Amniotic stem cell (primary cell): ENCODE measurements at regions not wholly inside any gene's neighbourhood (a gene's known extent, or its start where the extent isn't known, plus 50 kb on each side); places are given as distances from the start of the nearest gene placed in this dataset.
"Not testable (repeated sequence)": the region's sequence is repeated elsewhere in the genome, so short reads cannot be mapped to it uniquely, and the experiment has no call there.

Source experiments
- DNase-seq: peaks from one replicate; lab custom pipeline; 2025; lab: John Stamatoyannopoulos, UW

DNA sequence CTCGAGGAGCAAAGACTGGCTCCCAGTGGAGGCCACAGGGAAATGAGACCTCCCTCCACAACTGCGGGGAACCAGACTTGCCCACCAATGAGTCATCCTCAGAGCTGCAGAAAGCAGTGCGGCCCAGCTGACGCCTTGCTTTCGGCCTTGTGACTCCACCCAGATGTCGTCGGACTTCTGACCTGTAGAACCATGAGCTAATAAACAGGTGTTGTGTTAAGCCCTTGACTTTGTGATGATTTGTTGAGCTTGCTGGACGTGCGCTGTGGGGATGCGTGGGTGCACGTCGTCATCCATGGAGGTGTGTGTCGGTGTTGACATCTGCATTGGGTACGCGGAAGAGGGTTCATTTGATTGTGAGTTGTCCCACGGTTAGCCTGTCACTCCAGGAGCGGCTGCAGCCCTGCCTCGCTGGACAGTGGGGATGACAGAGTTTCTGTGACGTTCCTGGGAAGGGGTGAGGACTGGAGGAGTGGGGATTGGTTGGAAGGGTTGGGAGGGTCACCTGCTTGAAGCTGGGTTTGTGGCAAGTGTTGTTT lies 154.1 kb downstream of the SH3BP4 start:
- no peak for DNase-seq

GRCh38 chr2:235106874-235107639 lies 155.2 kb downstream of the SH3BP4 start:
- peak; percentile 53 for DNase-seq

GRCh38 chr2:235107640-235107951 lies 155.8 kb downstream of the SH3BP4 start:
- no peak for DNase-seq

DNA sequence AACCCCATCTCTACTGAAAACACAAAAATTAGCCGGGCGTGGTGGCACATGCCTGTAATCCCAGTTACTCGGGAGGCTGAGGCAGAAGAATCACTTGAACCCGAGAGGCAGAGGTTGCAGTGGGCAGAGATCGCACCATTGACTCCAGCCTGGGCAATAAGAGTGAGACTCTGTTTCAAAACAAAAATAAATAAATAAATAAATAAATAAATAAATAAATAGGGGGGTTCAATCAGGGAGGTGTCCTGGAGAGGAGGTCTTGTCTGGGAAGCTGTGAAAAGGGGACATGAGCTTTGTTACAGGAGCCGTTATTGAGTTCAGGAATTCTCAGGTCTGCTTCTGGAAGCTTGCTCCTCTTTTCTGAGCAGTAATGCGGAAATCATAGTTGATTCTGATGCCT lies 157.7 kb downstream of the SH3BP4 start:
- not testable (repeated sequence) for DNase-seq

- DNase-seq = no peak
Measured at GRCh38 chr2:235112365-235112764, 160.5 kb downstream of the SH3BP4 start.

- no peak for DNase-seq
Measured at GRCh38 chr2:235113854-235114253, 162.0 kb downstream of the SH3BP4 start.

DNA sequence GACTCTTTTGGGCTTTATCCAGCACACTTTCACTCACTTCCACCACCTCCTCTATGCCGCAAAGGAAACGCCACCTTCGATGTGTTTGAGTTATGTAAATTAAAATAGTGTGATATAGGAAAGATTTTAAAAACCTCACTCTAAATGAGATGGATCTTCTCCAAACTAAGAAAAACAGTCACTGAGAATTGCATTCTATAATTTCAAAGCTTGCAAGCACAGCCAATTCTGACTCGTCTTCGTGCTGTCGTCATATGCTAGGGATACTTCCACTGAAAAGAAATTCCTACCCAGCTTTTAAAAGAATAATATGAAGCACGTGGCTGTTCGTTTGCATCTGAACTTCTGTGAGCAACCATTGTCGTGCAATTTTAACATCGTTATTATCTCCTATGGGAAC lies 162.5 kb downstream of the SH3BP4 start:
- DNase-seq = no peak

DNA sequence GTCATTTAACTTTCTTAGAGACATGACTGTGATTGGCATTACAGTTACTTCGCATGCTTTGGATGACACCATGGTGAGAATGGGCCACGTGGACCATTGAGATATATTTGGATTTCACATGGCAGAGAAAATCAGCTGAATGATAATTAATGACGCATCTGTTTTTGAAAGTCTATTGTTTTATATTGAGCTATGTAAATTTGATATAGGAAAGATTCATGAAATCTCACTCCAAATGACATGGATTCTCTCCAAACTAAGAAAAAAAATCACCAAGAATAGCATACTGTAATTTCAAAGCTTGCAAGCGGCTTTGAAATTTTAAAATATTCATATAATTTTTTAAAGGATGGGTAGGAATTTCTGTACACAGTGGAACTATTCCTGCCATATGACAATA lies 163.7 kb downstream of the SH3BP4 start:
- DNase-seq = no peak

DNA sequence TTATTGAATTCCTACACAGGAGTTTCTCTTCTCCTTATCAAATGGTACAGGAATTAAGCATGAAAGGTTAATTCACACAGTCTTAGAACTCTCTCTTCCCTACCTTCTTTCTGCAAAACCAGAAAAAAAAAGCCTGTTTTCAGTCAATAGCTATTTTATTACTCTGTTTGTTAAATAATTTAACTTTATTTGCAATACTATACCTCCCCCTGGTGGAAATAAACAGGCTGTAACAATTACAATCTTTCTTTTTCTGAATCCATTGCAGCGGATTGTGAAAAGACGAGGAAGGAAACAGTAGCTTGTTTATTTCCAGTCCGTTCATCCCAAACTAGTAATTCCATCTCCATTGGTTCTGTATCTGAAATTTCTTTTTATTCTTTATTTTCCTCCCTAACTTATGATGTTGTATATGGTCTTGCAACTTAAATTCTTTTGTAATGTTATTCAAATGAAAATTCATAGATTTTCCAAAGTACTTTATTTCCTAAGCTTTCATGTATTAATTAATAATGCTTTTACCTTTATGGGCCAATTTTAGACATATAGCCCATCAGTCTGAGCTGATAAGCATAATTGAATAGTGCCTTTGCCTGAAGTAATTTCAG lies 165.2 kb downstream of the SH3BP4 start:
- peak; percentile 17 for DNase-seq

DNA sequence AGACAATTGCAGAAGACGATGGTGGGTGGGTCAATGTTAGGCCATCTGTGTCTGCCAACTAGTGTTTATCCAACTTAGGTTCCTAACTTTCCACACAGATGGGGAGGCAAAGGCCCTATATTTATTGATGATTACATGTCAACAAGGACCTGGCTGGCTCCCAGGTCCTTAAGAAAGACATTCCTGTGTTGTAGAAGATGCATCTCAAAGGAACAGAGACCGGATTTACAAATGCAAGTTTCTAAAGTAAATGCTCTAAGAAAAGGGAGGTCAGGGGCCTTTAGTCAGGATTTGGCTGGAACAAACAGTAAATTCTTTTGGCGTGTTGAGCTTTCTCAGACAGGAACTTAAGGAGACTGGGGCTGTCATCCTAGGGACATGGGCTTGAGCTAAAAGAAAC lies 175.0 kb downstream of the SH3BP4 start:
- DNase-seq = no peak

GRCh38 chr2:235127931-235128330 lies 176.1 kb downstream of the SH3BP4 start:
- DNase-seq = no peak

- DNase-seq = no peak
Measured at GRCh38 chr2:235129850-235130249, 178.0 kb downstream of the SH3BP4 start.

- DNase-seq = no peak
Measured at GRCh38 chr2:235131334-235132305, 179.8 kb downstream of the SH3BP4 start.

- no peak for DNase-seq
Measured at GRCh38 chr2:235132651-235133050, 180.8 kb downstream of the SH3BP4 start.

DNA sequence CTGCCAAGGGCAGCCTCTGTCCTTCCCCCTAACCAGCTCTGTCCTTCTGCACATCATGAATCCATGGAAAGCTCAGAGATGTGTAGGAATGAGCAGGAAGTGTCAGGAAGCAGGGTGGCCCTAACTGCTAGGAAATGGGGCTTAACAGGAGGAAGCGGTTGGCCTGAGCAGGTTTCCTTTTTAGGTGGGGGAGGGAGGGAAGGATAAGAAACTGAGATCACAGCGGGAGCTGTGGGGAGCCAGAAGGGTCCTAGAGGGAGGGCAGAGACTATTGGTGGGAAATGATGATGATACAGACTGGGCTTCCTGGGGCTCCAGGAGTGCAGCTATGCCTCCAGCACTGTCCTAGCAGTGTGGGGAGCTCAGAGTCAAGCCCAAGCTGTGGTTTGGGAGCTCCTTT lies 182.0 kb downstream of the SH3BP4 start:
- no peak for DNase-seq

DNA sequence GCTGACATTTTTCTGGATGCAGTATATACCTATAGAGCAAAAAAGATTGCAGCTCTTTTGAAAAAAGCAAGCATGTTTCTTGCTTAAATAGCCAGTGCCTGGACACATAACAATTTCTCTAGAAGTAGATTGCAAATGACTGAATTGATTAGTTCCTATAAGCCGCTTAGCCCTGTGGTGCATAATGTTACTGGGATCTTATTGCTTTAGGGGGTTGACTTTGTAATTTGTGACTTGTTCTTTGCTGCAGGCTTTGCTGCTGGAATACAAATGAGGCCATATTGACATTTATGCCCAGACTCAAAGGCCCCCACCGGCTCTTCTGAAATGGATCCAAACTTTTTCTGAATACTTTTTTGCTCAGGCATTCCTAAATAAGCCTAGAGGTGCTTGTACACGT lies 182.6 kb downstream of the SH3BP4 start:
- no peak for DNase-seq

DNA sequence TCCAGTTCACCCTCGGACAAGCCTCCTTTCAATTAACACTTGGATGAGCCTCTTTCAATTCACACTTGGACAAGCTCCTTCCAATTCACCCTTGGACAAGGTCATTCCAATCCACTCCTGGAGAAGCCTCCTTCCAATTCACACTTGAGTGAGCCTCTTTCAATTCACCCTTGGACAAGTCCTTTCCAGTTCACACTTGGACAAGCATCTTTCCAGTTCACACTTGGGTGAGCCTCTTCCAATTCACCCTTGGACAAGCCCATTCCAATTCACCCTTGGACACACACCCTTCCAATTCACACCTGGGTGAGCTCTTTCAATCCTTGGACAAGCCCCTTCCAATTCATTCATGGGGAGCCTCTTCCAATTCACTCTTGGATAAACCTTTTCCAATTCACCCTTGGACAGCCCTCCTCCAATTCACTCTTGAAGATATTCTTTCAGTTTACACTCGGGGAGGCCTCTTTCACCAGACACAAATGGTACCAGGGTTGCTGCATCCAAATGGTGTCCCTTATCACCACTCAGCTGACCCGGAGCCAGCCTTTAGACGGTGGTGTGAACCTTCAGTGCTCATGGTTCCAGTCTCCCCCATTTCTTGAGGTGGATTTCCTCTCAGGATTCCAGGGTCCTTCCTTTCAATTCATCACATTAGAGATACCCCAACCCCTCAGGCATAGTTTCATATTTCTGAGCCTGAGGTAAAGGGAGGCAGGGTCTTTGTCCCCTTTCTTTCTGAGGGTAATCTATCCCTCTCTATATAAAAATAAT lies 183.6 kb downstream of the SH3BP4 start:
- DNase-seq = no peak

GRCh38 chr2:235135990-235136561 lies 184.3 kb downstream of the SH3BP4 start:
- DNase-seq = peak; percentile 25

GRCh38 chr2:235138339-235138738 lies 186.5 kb downstream of the SH3BP4 start:
- DNase-seq = no peak

GRCh38 chr2:235139956-235140800 lies 188.4 kb downstream of the SH3BP4 start:
- DNase-seq = no peak

DNA sequence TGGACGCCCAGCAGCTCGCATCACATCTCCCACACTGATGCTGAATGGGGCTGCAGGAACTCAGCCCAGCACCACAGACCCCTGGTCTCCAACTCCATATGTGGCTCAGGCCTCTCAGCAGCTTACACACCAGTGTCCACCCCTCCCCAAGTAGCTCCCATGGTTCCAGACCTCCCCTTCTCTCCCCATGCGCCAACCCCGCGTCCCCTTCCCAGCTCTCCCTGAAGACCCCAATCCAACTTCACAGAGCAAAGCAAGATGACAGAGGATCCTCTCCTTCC lies 188.9 kb downstream of the SH3BP4 start:
- DNase-seq = no peak
